Adrenal gland (tissue), 9 donors: ENCODE measurements at regions not wholly inside any gene's neighbourhood (a gene's known extent, or its start where the extent isn't known, plus 50 kb on each side); places are given as distances from the start of the nearest gene placed in this dataset.

Source experiments
- DNase-seq, 7 donors: peaks; one replicate each; pipeline ENCODE4 v3.0.0-alpha.2; 2019 to 2020
- H3K27ac ChIP-seq, 5 donors: fragments of 200-600 bp; sonication (generic) in 4 of 5; 1 replicate in 3 of 5; 2 replicates in 2 of 5; pipeline versions ENCODE4 v1.5.1 to v1.8.0; 2016 to 2020; ENCODE audit warnings: mild to moderate bottlenecking in 1 of 5
- H3K27me3 ChIP-seq: fragments of 200-600 bp; 2 replicates; pipeline ENCODE4 v1.8.0; 2021
- H3K36me3 ChIP-seq, 2 donors: fragments of 200-600 bp; replicated peaks in 1 of 2; 1 replicate in 1 of 2; 2 replicates in 1 of 2; pipeline versions ENCODE4 v1.5.1 to v1.8.0; 2018 to 2022
- H3K4me1 ChIP-seq, 2 donors: fragments of 200-600 bp; replicated peaks in 1 of 2; 1 replicate in 1 of 2; 2 replicates in 1 of 2; pipeline versions ENCODE4 v1.5.1 to v1.8.0; 2018 to 2021
- H3K4me3 ChIP-seq, 4 donors: fragments of 200-600 bp; sonication (generic) in 3 of 4; one replicate each; pipeline ENCODE4 v1.5.1; 2016 to 2018
- H3K9me3 ChIP-seq, 3 donors: fragments of 200-600 bp; sonication (generic) in 1 of 3; replicated peaks in 1 of 3; 1 replicate in 2 of 3; 2 replicates in 1 of 3; pipeline versions ENCODE4 v1.5.1 to v1.8.0; 2016 to 2021
- POLR2A ChIP-seq, 2 donors: fragments of 450-650 bp; IDR thresholded peaks; one replicate each; pipeline ENCODE4 v1.6.1; 2017; ENCODE audit warnings: antibody characterized with exemption in 2 of 2, mild to moderate bottlenecking in 2 of 2, moderate library complexity in 1 of 2
- WGBS, 4 donors: extraction: QIAGEN DNeasy Blood & Tissue Kit in 2 of 4; methylation state at CpG; one replicate each; pipeline versions ENCODE4 v1.1.5 to v1.1.7; 2013 to 2017; 5-methylcytosine and 5-hydroxymethylcytosine counted together
- intact Hi-C, 2 donors: fragments of 100-400 bp; cut with DNase I; formaldehyde crosslinking; loops; one replicate each; pipeline versions ENCODE4 v1.14.1 to v1.15.0; 2022 to 2023
- TF ChIP-seq, protein P1 (sequence below), 6 experiments: fragments of 450-650 bp in 4 of 6; fragments of 200-600 bp in 2 of 6; sonication (generic) in 1 of 6; IDR thresholded peaks; 1 replicate in 5 of 6; 2 replicates in 1 of 6; pipeline versions ENCODE4 v1.5.1 to v1.8.0; 2016 to 2021; ENCODE audit warnings: antibody characterized with exemption in 6 of 6, mild to moderate bottlenecking in 2 of 6, moderate library complexity in 1 of 6
- donor health status: healthy with polysubstance abuse.
- donor health status: Bipolar disorder and iron deficiency.
- donor health status: DM: yes; HTN: yes; CAD: no.
- donor health status: DM: no; HTN: no; CAD: no.
- donor health status: DM: no; HTN: no; CAD: no.

GRCh38 chr13:39910833-39911232, 255.4 kb downstream of the COG6 start:
- no peak for TF ChIP-seq POLR2A (IDR thresholded peaks at IDR 0.05)
- TF ChIP-seq, protein P1, sequence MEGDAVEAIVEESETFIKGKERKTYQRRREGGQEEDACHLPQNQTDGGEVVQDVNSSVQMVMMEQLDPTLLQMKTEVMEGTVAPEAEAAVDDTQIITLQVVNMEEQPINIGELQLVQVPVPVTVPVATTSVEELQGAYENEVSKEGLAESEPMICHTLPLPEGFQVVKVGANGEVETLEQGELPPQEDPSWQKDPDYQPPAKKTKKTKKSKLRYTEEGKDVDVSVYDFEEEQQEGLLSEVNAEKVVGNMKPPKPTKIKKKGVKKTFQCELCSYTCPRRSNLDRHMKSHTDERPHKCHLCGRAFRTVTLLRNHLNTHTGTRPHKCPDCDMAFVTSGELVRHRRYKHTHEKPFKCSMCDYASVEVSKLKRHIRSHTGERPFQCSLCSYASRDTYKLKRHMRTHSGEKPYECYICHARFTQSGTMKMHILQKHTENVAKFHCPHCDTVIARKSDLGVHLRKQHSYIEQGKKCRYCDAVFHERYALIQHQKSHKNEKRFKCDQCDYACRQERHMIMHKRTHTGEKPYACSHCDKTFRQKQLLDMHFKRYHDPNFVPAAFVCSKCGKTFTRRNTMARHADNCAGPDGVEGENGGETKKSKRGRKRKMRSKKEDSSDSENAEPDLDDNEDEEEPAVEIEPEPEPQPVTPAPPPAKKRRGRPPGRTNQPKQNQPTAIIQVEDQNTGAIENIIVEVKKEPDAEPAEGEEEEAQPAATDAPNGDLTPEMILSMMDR (IDR thresholded peaks at IDR 0.05): no peak

GRCh38 chr13:39913339-39913738, 257.9 kb downstream of the COG6 start:
- Histone ChIP-seq H3K36me3 (no peaks in the 10 kb centered on the region), H3K4me1 (no peaks in the 10 kb centered on the region), H3K27ac (no peak overlapping the region), H3K27me3 (no peaks in the 10 kb centered on the region), H3K9me3 (no peaks in the 10 kb centered on the region), H3K4me3 (no peak overlapping the region)
- DNase-seq: no peak
- intact Hi-C loops: no loop called here
- no peak for TF ChIP-seq POLR2A (IDR thresholded peaks at IDR 0.05)
- TF ChIP-seq, protein P1 (IDR thresholded peaks at IDR 0.05): no peak
- WGBS, 4 donors: 79 to 89% (median 84%) methylated on average over 4 of the region's 4 CpGs

More at GRCh38 chr13:39910833-39911232, 255.4 kb downstream of the COG6 start:
- intact Hi-C loops: no loop called here
- Histone ChIP-seq H3K36me3 (no peaks in the 10 kb centered on the region), H3K4me3 (no peak overlapping the region), H3K4me1 (no peaks in the 10 kb centered on the region), H3K27ac (no peak overlapping the region), H3K27me3 (no peaks in the 10 kb centered on the region), H3K9me3 (no peaks in the 10 kb centered on the region)
- DNase-seq: no peak

- WGBS, 4 donors: 56 to 73% (median 66%) methylated on average over 2 of the region's 2 CpGs
- TF ChIP-seq, protein P1 (IDR thresholded peaks at IDR 0.05): no peak
- TF ChIP-seq POLR2A (IDR thresholded peaks at IDR 0.05): no peak
- no peak for DNase-seq
Observed at GRCh38 chr13:39913928-39914327, 258.5 kb downstream of the COG6 start.

DNA sequence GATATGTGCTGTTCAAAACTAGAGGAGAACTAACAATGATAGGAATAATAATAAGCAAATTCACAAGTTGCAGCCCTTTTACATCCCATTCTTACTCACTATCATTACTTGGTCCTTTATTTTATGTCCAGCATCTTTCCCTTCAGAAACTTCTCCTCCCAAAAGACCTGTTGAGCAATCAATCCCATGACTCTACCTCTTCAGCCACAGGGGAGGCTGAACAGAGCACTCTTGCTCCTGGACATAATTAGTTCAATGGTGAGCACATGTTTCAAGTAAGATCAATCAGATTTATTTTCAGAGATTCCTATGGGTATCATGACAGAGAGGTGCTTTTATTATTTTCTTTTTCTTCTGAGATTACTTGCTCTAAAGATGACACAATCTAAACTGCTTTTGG, 260.0 kb downstream of the COG6 start:
- Histone ChIP-seq H3K4me1 (no peaks in the 10 kb centered on the region), H3K27me3 (no peaks in the 10 kb centered on the region), H3K36me3 (no peaks in the 10 kb centered on the region), H3K4me3 (no peak overlapping the region), H3K9me3 (no peaks in the 10 kb centered on the region), H3K27ac (no peak overlapping the region)
- no peak for DNase-seq
- intact Hi-C loops: no loop called here
- no peak for TF ChIP-seq POLR2A (IDR thresholded peaks at IDR 0.05)
- TF ChIP-seq, protein P1 (IDR thresholded peaks at IDR 0.05): no peak

More at GRCh38 chr13:39913928-39914327, 258.5 kb downstream of the COG6 start:
- no peak overlapping the region for H3K4me3 ChIP-seq
- H3K36me3 ChIP-seq: no peaks in the 10 kb centered on the region
- H3K4me1 ChIP-seq: no peaks in the 10 kb centered on the region
- no peaks in the 10 kb centered on the region for H3K9me3 ChIP-seq
- H3K27ac ChIP-seq: no peak overlapping the region
- intact Hi-C loops: no loop called here
- H3K27me3 ChIP-seq: no peaks in the 10 kb centered on the region
